CD4-positive, CD25-positive, alpha-beta regulatory T cell (primary cell): ENCODE measurements at regions not wholly inside any gene's neighbourhood (a gene's known extent, or its start where the extent isn't known, plus 50 kb on each side); places are given as distances from the start of the nearest gene placed in this dataset.

Experiments used
- ATAC-seq, 2 donors: fragments of 150-1000 bp; cut with Tn5 transposase; one replicate each; pipeline ENCODE4 v1.10.0; 2021; ENCODE audit warnings: low read depth in 2 of 2, moderate number of reproducible peaks in 2 of 2, moderate library complexity in 1 of 2
- DNase-seq, 3 donors: peaks; one replicate each; pipeline versions ENCODE4 v3.0.0 to v3.0.0-alpha.2; 2012 to 2022; ENCODE audit warnings: mixed read lengths in 1 of 3
- H3K27ac ChIP-seq: one replicate; pipeline ENCODE4 v1.7.0; 2013; ENCODE audit warnings: mild to moderate bottlenecking, low read length; ENCODE audit not compliant: insufficient read depth, poor library complexity, severe bottlenecking
- H3K27me3 ChIP-seq: one replicate; pipeline ENCODE4 v1.7.0; 2013; ENCODE audit warnings: low read length; ENCODE audit not compliant: control insufficient read depth, insufficient read depth
- H3K36me3 ChIP-seq: one replicate; pipeline ENCODE4 v1.7.0; 2013; ENCODE audit warnings: mild to moderate bottlenecking, low read length, moderate library complexity; ENCODE audit not compliant: control insufficient read depth, insufficient read depth
- H3K4me1 ChIP-seq: 2 replicates; pipeline ENCODE4 v1.7.0; 2013; ENCODE audit warnings: mild to moderate bottlenecking, low read length; ENCODE audit not compliant: insufficient read depth, control insufficient read depth, poor library complexity, severe bottlenecking
- H3K4me3 ChIP-seq: one replicate; pipeline ENCODE4 v1.7.0; 2013; ENCODE audit warnings: low read depth, mild to moderate bottlenecking, low read length, moderate library complexity
- H3K9me3 ChIP-seq, 2 experiments: 1 replicate in 1 of 2; 2 replicates in 1 of 2; pipeline ENCODE4 v1.7.0; 2013; ENCODE audit warnings: low read length in 2 of 2, mild to moderate bottlenecking in 1 of 2, moderate library complexity in 1 of 2; ENCODE audit not compliant: control insufficient read depth in 2 of 2
- H3K27ac Mint-ChIP-seq, 3 donors: one replicate each; pipeline ENCODE4 v1.8.0; 2020 to 2022; ENCODE audit warnings: mild to moderate bottlenecking in 3 of 3, mixed read lengths in 3 of 3, moderate library complexity in 2 of 3
- H3K27me3 Mint-ChIP-seq: one replicate; pipeline ENCODE4 v1.8.0; 2022; ENCODE audit warnings: mild to moderate bottlenecking, mixed read lengths
- H3K36me3 Mint-ChIP-seq: one replicate; pipeline ENCODE4 v1.8.0; 2020; ENCODE audit warnings: mixed read lengths
- H3K4me1 Mint-ChIP-seq, 4 donors: one replicate each; pipeline ENCODE4 v1.8.0; 2020 to 2022; ENCODE audit warnings: mixed read lengths in 4 of 4, mild to moderate bottlenecking in 1 of 4
- H3K4me3 Mint-ChIP-seq, 4 donors: one replicate each; pipeline ENCODE4 v1.8.0; 2020 to 2022; ENCODE audit warnings: mild to moderate bottlenecking in 4 of 4, mixed read lengths in 4 of 4, moderate library complexity in 3 of 4
- H3K9me3 Mint-ChIP-seq, 7 donors: one replicate each; pipeline ENCODE4 v1.8.0; 2020 to 2022; ENCODE audit warnings: mixed read lengths in 7 of 7, mild to moderate bottlenecking in 3 of 7, moderate library complexity in 2 of 7

- no peak overlapping the region for H3K4me3 Mint-ChIP-seq
- H3K27ac ChIP-seq = no peak overlapping the region
- H3K4me1 Mint-ChIP-seq = no peaks in the 10 kb centered on the region
- DNase-seq (no peak), ATAC-seq (no peak)
- H3K4me1 ChIP-seq = no peaks in the 10 kb centered on the region
- no peaks in the 10 kb centered on the region for H3K36me3 Mint-ChIP-seq
- no peaks in the 10 kb centered on the region for H3K36me3 ChIP-seq
- H3K9me3 ChIP-seq = peaks cover 0 to 2% of the 10 kb centered on the region in 2 experiments
- peaks cover 0 to 25% (median 5%) of the 10 kb centered on the region in 7 donors for H3K9me3 Mint-ChIP-seq
- no peak overlapping the region for H3K4me3 ChIP-seq
- H3K27me3 ChIP-seq = no peaks in the 10 kb centered on the region
- no peak overlapping the region for H3K27ac Mint-ChIP-seq
- H3K27me3 Mint-ChIP-seq = no peaks in the 10 kb centered on the region
Observed at GRCh38 chr12:40557980-40558379, 134.3 kb upstream of the CNTN1 start.

- no peak overlapping the region for H3K27ac ChIP-seq
- Mint-ChIP-seq H3K27ac (no peak overlapping the region), H3K27me3 (no peaks in the 10 kb centered on the region)
Observed at GRCh38 chr12:40559865-40560264, 132.4 kb upstream of the CNTN1 start.

GRCh38 chr12:40560848-40561247, 131.4 kb upstream of the CNTN1 start:
- H3K4me3 ChIP-seq = no peak overlapping the region
- H3K36me3 ChIP-seq = no peaks in the 10 kb centered on the region
- Mint-ChIP-seq H3K27ac (no peak overlapping the region), H3K4me1 (no peaks in the 10 kb centered on the region), H3K36me3 (no peaks in the 10 kb centered on the region), H3K27me3 (no peaks in the 10 kb centered on the region), H3K4me3 (no peak overlapping the region), H3K9me3 (peaks cover 0 to 13% (median 3%) of the 10 kb centered on the region in 7 donors)
- no peak overlapping the region for H3K27ac ChIP-seq
- peaks cover 0 to 2% of the 10 kb centered on the region in 2 experiments for H3K9me3 ChIP-seq
- no peaks in the 10 kb centered on the region for H3K27me3 ChIP-seq
- DNase-seq (no peak), ATAC-seq (no peak)
- no peaks in the 10 kb centered on the region for H3K4me1 ChIP-seq

More at GRCh38 chr12:40559865-40560264, 132.4 kb upstream of the CNTN1 start:
- Histone ChIP-seq H3K4me3 (no peak overlapping the region), H3K36me3 (no peaks in the 10 kb centered on the region), H3K4me1 (no peaks in the 10 kb centered on the region), H3K27me3 (no peaks in the 10 kb centered on the region), H3K9me3 (peaks cover 0 to 2% of the 10 kb centered on the region in 2 experiments)
- Mint-ChIP-seq H3K4me1 (no peaks in the 10 kb centered on the region), H3K4me3 (no peak overlapping the region), H3K9me3 (peaks cover 0 to 13% (median 3%) of the 10 kb centered on the region in 7 donors), H3K36me3 (no peaks in the 10 kb centered on the region)
- ATAC-seq (no peak), DNase-seq (no peak)

GRCh38 chr12:40561395-40561966, 130.8 kb upstream of the CNTN1 start:
- H3K27me3 Mint-ChIP-seq = no peaks in the 10 kb centered on the region
- Histone ChIP-seq H3K4me3 (no peak overlapping the region), H3K36me3 (no peaks in the 10 kb centered on the region), H3K9me3 (peaks cover 0 to under 1% of the 10 kb centered on the region in 2 experiments), H3K27ac (no peak overlapping the region), H3K4me1 (no peaks in the 10 kb centered on the region), H3K27me3 (no peaks in the 10 kb centered on the region)
- H3K4me3 Mint-ChIP-seq = no peak overlapping the region
- DNase-seq = no peak
- no peak overlapping the region for H3K27ac Mint-ChIP-seq
- no peaks in the 10 kb centered on the region for H3K36me3 Mint-ChIP-seq
- H3K4me1 Mint-ChIP-seq = no peaks in the 10 kb centered on the region
- ATAC-seq = no peak
- peaks cover 0 to 10% (median 1%) of the 10 kb centered on the region in 7 donors for H3K9me3 Mint-ChIP-seq

GRCh38 chr12:40565029-40565633, 127.1 kb upstream of the CNTN1 start:
- DNase-seq (no peak), ATAC-seq (no peak)
- Histone ChIP-seq H3K36me3 (no peaks in the 10 kb centered on the region), H3K27ac (no peak overlapping the region), H3K4me3 (no peak overlapping the region), H3K4me1 (no peaks in the 10 kb centered on the region), H3K9me3 (no peaks in the 10 kb centered on the region), H3K27me3 (no peaks in the 10 kb centered on the region)
- no peak overlapping the region for H3K4me3 Mint-ChIP-seq
- peaks cover 0 to 3% (median 0%) of the 10 kb centered on the region in 7 donors for H3K9me3 Mint-ChIP-seq
- H3K27me3 Mint-ChIP-seq = no peaks in the 10 kb centered on the region
- H3K27ac Mint-ChIP-seq = no peak overlapping the region
- H3K4me1 Mint-ChIP-seq = no peaks in the 10 kb centered on the region
- no peaks in the 10 kb centered on the region for H3K36me3 Mint-ChIP-seq

GRCh38 chr12:40566271-40566670, 126.0 kb upstream of the CNTN1 start:
- H3K27me3 ChIP-seq = no peaks in the 10 kb centered on the region
- H3K36me3 ChIP-seq = no peaks in the 10 kb centered on the region
- Mint-ChIP-seq H3K4me1 (no peaks in the 10 kb centered on the region), H3K9me3 (peaks cover 0 to 4% (median 3%) of the 10 kb centered on the region in 7 donors), H3K4me3 (no peak overlapping the region), H3K36me3 (no peaks in the 10 kb centered on the region), H3K27ac (no peak overlapping the region), H3K27me3 (no peaks in the 10 kb centered on the region)
- ATAC-seq = no peak
- no peaks in the 10 kb centered on the region for H3K4me1 ChIP-seq
- H3K9me3 ChIP-seq = no peaks in the 10 kb centered on the region
- DNase-seq = no peak
- H3K27ac ChIP-seq = no peak overlapping the region
- no peak overlapping the region for H3K4me3 ChIP-seq

GRCh38 chr12:40569626-40570179, 122.5 kb upstream of the CNTN1 start:
- Histone ChIP-seq H3K27ac (no peak overlapping the region), H3K9me3 (no peaks in the 10 kb centered on the region), H3K27me3 (no peaks in the 10 kb centered on the region), H3K4me1 (no peaks in the 10 kb centered on the region), H3K4me3 (no peak overlapping the region), H3K36me3 (no peaks in the 10 kb centered on the region)
- peaks cover 0 to 7% (median 0%) of the 10 kb centered on the region in 7 donors for H3K9me3 Mint-ChIP-seq
- H3K36me3 Mint-ChIP-seq = no peaks in the 10 kb centered on the region
- ATAC-seq = no peak
- no peak overlapping the region for H3K4me3 Mint-ChIP-seq
- H3K27me3 Mint-ChIP-seq = no peaks in the 10 kb centered on the region
- H3K4me1 Mint-ChIP-seq = no peaks in the 10 kb centered on the region
- DNase-seq = no peak
- no peak overlapping the region for H3K27ac Mint-ChIP-seq

- H3K4me1 ChIP-seq = no peaks in the 10 kb centered on the region
- no peak for DNase-seq
- Mint-ChIP-seq H3K27me3 (no peaks in the 10 kb centered on the region), H3K4me1 (no peaks in the 10 kb centered on the region), H3K9me3 (peaks cover 0 to 8% (median 4%) of the 10 kb centered on the region in 7 donors), H3K4me3 (no peak overlapping the region), H3K36me3 (no peaks in the 10 kb centered on the region), H3K27ac (no peak overlapping the region)
- no peak overlapping the region for H3K27ac ChIP-seq
- H3K27me3 ChIP-seq = no peaks in the 10 kb centered on the region
- no peak overlapping the region for H3K4me3 ChIP-seq
- no peaks in the 10 kb centered on the region for H3K9me3 ChIP-seq
- ATAC-seq = no peak
- no peaks in the 10 kb centered on the region for H3K36me3 ChIP-seq
Observed at GRCh38 chr12:40573024-40573423, 119.2 kb upstream of the CNTN1 start.
